Ascending aorta (tissue), 2 donors: ENCODE measurements at regions not wholly inside any gene's neighbourhood (a gene's known extent, or its start where the extent isn't known, plus 50 kb on each side); places are given as distances from the start of the nearest gene placed in this dataset.

Experiments used
- DNase-seq, 2 donors: peaks; one replicate each; pipeline ENCODE4 v3.0.0-alpha.2; 2019; ENCODE audit warnings: low spot score in 2 of 2
- H3K27ac ChIP-seq, 2 donors: fragments of 200-600 bp; sonication (generic); one replicate each; pipeline ENCODE4 v1.5.1; 2016 to 2017; ENCODE audit warnings: mild to moderate bottlenecking in 1 of 2
- H3K27me3 ChIP-seq: fragments of 200-600 bp; sonication (generic); one replicate; pipeline ENCODE4 v1.5.1; 2017
- H3K36me3 ChIP-seq, 2 donors: fragments of 200-600 bp; sonication (generic); one replicate each; pipeline ENCODE4 v1.5.1; 2016
- H3K4me1 ChIP-seq, 2 donors: fragments of 200-600 bp; sonication (generic); one replicate each; pipeline ENCODE4 v1.5.1; 2016 to 2017; ENCODE audit warnings: mild to moderate bottlenecking in 1 of 2
- H3K4me3 ChIP-seq, 2 donors: fragments of 200-600 bp; sonication (generic); one replicate each; pipeline ENCODE4 v1.5.1; 2016 to 2017; ENCODE audit warnings: mild to moderate bottlenecking in 1 of 2
- H3K9me3 ChIP-seq, 2 donors: fragments of 200-600 bp; sonication (generic); one replicate each; pipeline ENCODE4 v1.5.1; 2016
- CTCF ChIP-seq, 3 experiments: fragments of 200-600 bp in 2 of 3; fragments of 450-650 bp in 1 of 3; sonication (generic) in 2 of 3; IDR thresholded peaks; one replicate each; pipeline ENCODE4 v1.5.1; 2016 to 2019; ENCODE audit warnings: antibody characterized with exemption in 3 of 3, mild to moderate bottlenecking in 1 of 3, moderate library complexity in 1 of 3
- intact Hi-C: fragments of 100-400 bp; cut with DNase I; formaldehyde crosslinking; loops from one replicate; pipeline ENCODE4 v1.15.1; 2023

GRCh38 chr5:77943851-77944250 is 167.7 kb upstream of the TBCA start:
- H3K4me3 ChIP-seq: no peak overlapping the region
- H3K4me1 ChIP-seq: no peaks in the 10 kb centered on the region
- H3K9me3 ChIP-seq: no peaks in the 10 kb centered on the region
- intact Hi-C loops: no loop called here
- H3K27me3 ChIP-seq: no peaks in the 10 kb centered on the region
- H3K27ac ChIP-seq: no peak overlapping the region
- TF ChIP-seq CTCF (IDR thresholded peaks at IDR 0.05): no peak
- DNase-seq: no peak
- no peaks in the 10 kb centered on the region for H3K36me3 ChIP-seq

GRCh38 chr5:77942578-77943239 is 166.6 kb upstream of the TBCA start:
- Histone ChIP-seq H3K4me3 (no peak overlapping the region), H3K27ac (no peak overlapping the region), H3K36me3 (no peaks in the 10 kb centered on the region), H3K4me1 (no peaks in the 10 kb centered on the region), H3K9me3 (no peaks in the 10 kb centered on the region), H3K27me3 (no peaks in the 10 kb centered on the region)
- no peak for TF ChIP-seq CTCF (IDR thresholded peaks at IDR 0.05)
- intact Hi-C loops: no loop called here
- DNase-seq: no peak

GRCh38 chr5:77937015-77937908 is 161.1 kb upstream of the TBCA start:
- no peaks in the 10 kb centered on the region for H3K27me3 ChIP-seq
- DNase-seq: no peak
- intact Hi-C loops: no loop called here
- no peak for TF ChIP-seq CTCF (IDR thresholded peaks at IDR 0.05)
- H3K4me1 ChIP-seq: no peaks in the 10 kb centered on the region
- H3K27ac ChIP-seq: no peak overlapping the region
- no peak overlapping the region for H3K4me3 ChIP-seq
- no peaks in the 10 kb centered on the region for H3K9me3 ChIP-seq
- H3K36me3 ChIP-seq: no peaks in the 10 kb centered on the region

- no peak overlapping the region for H3K4me3 ChIP-seq
- no peak overlapping the region for H3K27ac ChIP-seq
- intact Hi-C loops: no loop called here
- TF ChIP-seq CTCF (IDR thresholded peaks at IDR 0.05): no peak
- no peaks in the 10 kb centered on the region for H3K36me3 ChIP-seq
- DNase-seq: no peak
- no peaks in the 10 kb centered on the region for H3K27me3 ChIP-seq
- no peaks in the 10 kb centered on the region for H3K9me3 ChIP-seq
- H3K4me1 ChIP-seq: no peaks in the 10 kb centered on the region
These were observed 160.2 kb upstream of the TBCA start for GRCh38 chr5:77936365-77936693.

- Histone ChIP-seq H3K27ac (no peak overlapping the region), H3K4me1 (no peaks in the 10 kb centered on the region), H3K9me3 (no peaks in the 10 kb centered on the region), H3K4me3 (no peak overlapping the region), H3K27me3 (no peaks in the 10 kb centered on the region), H3K36me3 (no peaks in the 10 kb centered on the region)
- DNase-seq: no peak
- no peak for TF ChIP-seq CTCF (IDR thresholded peaks at IDR 0.05)
- intact Hi-C loops: no loop called here
These were observed 159.6 kb upstream of the TBCA start for GRCh38 chr5:77935506-77936364.
